OCI-LY1 (cell line): ENCODE measurements at regions not wholly inside any gene's neighbourhood (a gene's known extent, or its start where the extent isn't known, plus 50 kb on each side); places are given as distances from the start of the nearest gene placed in this dataset.

Experiments used
- CTCF ChIP-seq: fragments of 200-600 bp; sonication (generic), shearing (Covaris generic); IDR thresholded peaks from 2 replicates; pipeline ENCODE4 v1.5.1; 2017; ENCODE audit warnings: mild to moderate bottlenecking, antibody characterized with exemption, low read length, moderate library complexity, mixed read lengths
- EZH2 ChIP-seq: fragments of 200-600 bp; sonication (generic), shearing (Covaris generic); IDR thresholded peaks from 2 replicates; pipeline ENCODE4 v1.8.0; 2017; ENCODE audit warnings: borderline replicate concordance, mixed run types, mild to moderate bottlenecking, antibody characterized with exemption, low read length, moderate library complexity, mixed read lengths

- no peak for TF ChIP-seq CTCF
- no peak for TF ChIP-seq EZH2
Measured at GRCh38 chr16:14341324-14342225, 270.5 kb downstream of the MRTFB start.
